H9 (cell line): ENCODE measurements at regions not wholly inside any gene's neighbourhood (a gene's known extent, or its start where the extent isn't known, plus 50 kb on each side); places are given as distances from the start of the nearest gene placed in this dataset.

Source experiments
- DNase-seq: peaks from one replicate; pipeline ENCODE4 v3.0.0-alpha.2; 2017
- H2AFZ ChIP-seq: one replicate; pipeline ENCODE4 v1.6.1; 2013; ENCODE audit warnings: mild to moderate bottlenecking, low read length, control low read depth, moderate library complexity
- H2AK5ac ChIP-seq: 2 replicates; pipeline ENCODE4 v1.6.1; 2013; ENCODE audit warnings: low read length, control low read depth, mixed read lengths; ENCODE audit not compliant: insufficient read length
- H2BK120ac ChIP-seq: one replicate; pipeline ENCODE4 v1.6.1; 2013; ENCODE audit warnings: low read depth, mild to moderate bottlenecking, low read length, control low read depth, inconsistent platforms; ENCODE audit not compliant: poor library complexity, severe bottlenecking
- H2BK12ac ChIP-seq: 2 replicates; pipeline ENCODE4 v1.6.1; 2013; ENCODE audit warnings: low read length, control low read depth, mixed read lengths, low read depth; ENCODE audit not compliant: insufficient read length
- H2BK15ac ChIP-seq: 2 replicates; pipeline ENCODE4 v1.6.1; 2013; ENCODE audit warnings: low read depth, low read length, control low read depth
- H2BK20ac ChIP-seq: one replicate; pipeline ENCODE4 v1.6.1; 2013; ENCODE audit warnings: low read depth, mild to moderate bottlenecking, low read length, control low read depth, inconsistent platforms; ENCODE audit not compliant: poor library complexity, severe bottlenecking
- H2BK5ac ChIP-seq: 2 replicates; pipeline ENCODE4 v1.6.1; 2013; ENCODE audit warnings: low read length, control low read depth, mixed read lengths; ENCODE audit not compliant: insufficient read length
- H3K14ac ChIP-seq: 2 replicates; pipeline ENCODE4 v1.6.1; 2013; ENCODE audit warnings: low read length, control low read depth; ENCODE audit not compliant: insufficient read depth
- H3K18ac ChIP-seq: 2 replicates; pipeline ENCODE4 v1.6.1; 2013; ENCODE audit warnings: low read depth, mild to moderate bottlenecking, mixed read lengths, low read length, control low read depth; ENCODE audit not compliant: insufficient read length
- H3K23ac ChIP-seq: 2 replicates; pipeline ENCODE4 v1.6.1; 2013; ENCODE audit warnings: low read length, control low read depth, mixed read lengths, low read depth; ENCODE audit not compliant: insufficient read length
- H3K23me2 ChIP-seq: 2 replicates; pipeline ENCODE4 v1.6.1; 2013; ENCODE audit warnings: low read depth, mild to moderate bottlenecking, mixed read lengths, low read length, control low read depth; ENCODE audit not compliant: insufficient read length, poor library complexity, severe bottlenecking
- H3K27ac ChIP-seq: 2 replicates; pipeline ENCODE4 v1.5.1; 2013; ENCODE audit warnings: low read length, control low read depth, mixed read lengths, low read depth; ENCODE audit not compliant: insufficient read length
- H3K27me3 ChIP-seq: 2 replicates; pipeline ENCODE4 v1.6.1; 2013; ENCODE audit warnings: low read length, control low read depth, inconsistent platforms; ENCODE audit not compliant: insufficient read depth
- H3K4ac ChIP-seq: 2 replicates; pipeline ENCODE4 v1.6.1; 2013; ENCODE audit warnings: low read depth, mild to moderate bottlenecking, control low read depth, inconsistent platforms, low read length, moderate library complexity
- H3K4me1 ChIP-seq: 2 replicates; pipeline ENCODE4 v1.6.1; 2013; ENCODE audit warnings: low read length, control low read depth, inconsistent platforms; ENCODE audit not compliant: insufficient read depth
- H3K4me2 ChIP-seq: 2 replicates; pipeline ENCODE4 v1.6.1; 2013; ENCODE audit warnings: low read length, control low read depth, mixed read lengths; ENCODE audit not compliant: insufficient read length, insufficient read depth
- H3K56ac ChIP-seq: 2 replicates; pipeline ENCODE4 v1.6.1; 2013; ENCODE audit warnings: low read depth, mild to moderate bottlenecking, mixed read lengths, low read length, control low read depth; ENCODE audit not compliant: insufficient read length
- H3K79me1 ChIP-seq: 2 replicates; pipeline ENCODE4 v1.6.1; 2013; ENCODE audit warnings: low read depth, mild to moderate bottlenecking, moderate library complexity, low read length, control low read depth, inconsistent platforms; ENCODE audit not compliant: insufficient read depth, poor library complexity, severe bottlenecking
- H3K79me2 ChIP-seq: 2 replicates; pipeline ENCODE4 v1.6.1; 2013; ENCODE audit warnings: low read length, control low read depth, inconsistent platforms; ENCODE audit not compliant: insufficient read depth
- H3K9ac ChIP-seq: 2 replicates; pipeline ENCODE4 v1.6.1; 2013; ENCODE audit warnings: low read length, control low read depth, mixed read lengths; ENCODE audit not compliant: insufficient read length; ENCODE audit errors: extremely low read depth
- H3K9me3 ChIP-seq: one replicate; pipeline ENCODE4 v1.6.1; 2013; ENCODE audit warnings: low read depth, low read length, inconsistent platforms; ENCODE audit not compliant: control insufficient read depth
- H3T11ph ChIP-seq: one replicate; pipeline ENCODE4 v1.6.1; 2013; ENCODE audit warnings: mild to moderate bottlenecking, low read length, control low read depth, inconsistent platforms
- H4K20me1 ChIP-seq: one replicate; pipeline ENCODE4 v1.6.1; 2013; ENCODE audit not compliant: control insufficient read depth, insufficient read length, insufficient read depth
- H4K5ac ChIP-seq: 2 replicates; pipeline ENCODE4 v1.6.1; 2013; ENCODE audit warnings: low read depth, mild to moderate bottlenecking, mixed read lengths, low read length, control low read depth; ENCODE audit not compliant: insufficient read length
- H4K8ac ChIP-seq: replicated peaks from 2 replicates; pipeline ENCODE4 v1.6.1; 2013; ENCODE audit warnings: low read length, control low read depth, mixed read lengths, low read depth; ENCODE audit not compliant: insufficient read length
- H4K91ac ChIP-seq: 2 replicates; pipeline ENCODE4 v1.6.1; 2013; ENCODE audit warnings: low read depth, mild to moderate bottlenecking, moderate library complexity, mixed read lengths, low read length, control low read depth; ENCODE audit not compliant: insufficient read length
- H3K27ac Mint-ChIP-seq, 3 experiments: 2 replicates in 2 of 3; 3 replicates in 1 of 3; pipeline ENCODE4 v1.8.0; 2020 to 2021; ENCODE audit warnings: mixed read lengths in 3 of 3, mild to moderate bottlenecking in 1 of 3, moderate library complexity in 1 of 3
- H3K27me3 Mint-ChIP-seq: 2 replicates; pipeline ENCODE4 v1.8.0; 2021; ENCODE audit warnings: low read depth, mild to moderate bottlenecking, moderate library complexity, mixed read lengths
- H3K36me3 Mint-ChIP-seq, 3 experiments: 2 replicates in 2 of 3; 3 replicates in 1 of 3; pipeline ENCODE4 v1.8.0; 2020 to 2021; ENCODE audit warnings: low read depth in 3 of 3, mixed read lengths in 3 of 3; ENCODE audit not compliant: insufficient read depth in 1 of 3
- H3K4me1 Mint-ChIP-seq, 2 experiments: 2 replicates each; pipeline ENCODE4 v1.8.0; 2020; ENCODE audit warnings: mixed read lengths in 2 of 2
- H3K4me3 Mint-ChIP-seq, 2 experiments: 2 replicates in 1 of 2; 3 replicates in 1 of 2; pipeline ENCODE4 v1.8.0; 2020 to 2021; ENCODE audit warnings: mild to moderate bottlenecking in 2 of 2, mixed read lengths in 2 of 2, moderate library complexity in 1 of 2
- H3K9me3 Mint-ChIP-seq, 2 experiments: 2 replicates in 1 of 2; 3 replicates in 1 of 2; pipeline ENCODE4 v1.8.0; 2020; ENCODE audit warnings: mild to moderate bottlenecking in 2 of 2, mixed read lengths in 2 of 2, moderate library complexity in 1 of 2
- CTCF ChIP-seq: fragments of 200-600 bp; sonication (generic); conservative IDR thresholded peaks from 3 replicates; pipeline ENCODE4 v1.8.0; 2021; ENCODE audit warnings: antibody characterized with exemption, mild to moderate bottlenecking
- WGBS: extraction: QIAGEN DNeasy Blood & Tissue Kit; methylation state at CpG from one replicate; pipeline ENCODE4 v1.1.7; 2013; ENCODE audit warnings: missing lambda C conversion rate, low lambda C conversion rate, mixed read lengths; ENCODE audit not compliant: insufficient read length; ENCODE audit errors: extremely low coverage; 5-methylcytosine and 5-hydroxymethylcytosine counted together

DNA sequence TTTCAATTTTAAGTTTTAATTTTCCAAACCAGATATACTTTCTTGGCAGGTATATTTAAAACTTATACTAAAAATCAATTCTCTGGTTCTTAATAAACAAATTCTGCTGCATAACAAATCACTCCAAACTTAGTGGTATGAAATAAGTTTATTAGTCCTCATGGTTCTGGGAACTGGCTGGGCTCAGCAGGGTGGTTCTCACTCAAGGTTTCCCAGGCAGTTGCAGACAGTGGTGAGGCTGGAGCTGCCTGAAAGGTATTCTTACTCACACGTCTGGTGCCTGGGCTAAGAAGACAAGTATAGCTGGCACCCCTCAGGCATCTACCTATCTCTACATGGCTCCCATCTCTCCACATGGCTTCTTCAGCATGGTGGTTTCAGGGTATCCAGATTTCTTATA, 308.2 kb upstream of the CCDC196 start:
- Histone ChIP-seq H3K56ac (no peak overlapping the region), H3T11ph (no peak overlapping the region), H3K4ac (no peak overlapping the region), H3K79me1 (no peaks in the 10 kb centered on the region), H3K27ac (no peak overlapping the region), H2AK5ac (no peak overlapping the region), H3K9me3 (no peaks in the 10 kb centered on the region), H2BK15ac (no peak overlapping the region), H3K4me1 (no peaks in the 10 kb centered on the region), H2BK120ac (no peak overlapping the region), H3K79me2 (no peaks in the 10 kb centered on the region), H4K20me1 (no peaks in the 10 kb centered on the region), H2BK20ac (no peak overlapping the region), H2BK12ac (no peak overlapping the region), H2BK5ac (no peak overlapping the region), H3K23me2 (no peaks in the 10 kb centered on the region), H3K14ac (no peak overlapping the region), H4K5ac (no peak overlapping the region), H2AFZ (no peak overlapping the region), H3K27me3 (no peaks in the 10 kb centered on the region), H3K9ac (no peak overlapping the region), H3K23ac (no peak overlapping the region), H4K8ac (no peak overlapping the region), H4K91ac (no peak overlapping the region), H3K4me2 (no peak overlapping the region), H3K18ac (no peak overlapping the region)
- peaks cover 0 to 4% of the 10 kb centered on the region in 2 experiments; a peak in 3 of 5 replicates for H3K9me3 Mint-ChIP-seq
- no CpG with 5 or more reads among the region's 1 CpG for WGBS
- peaks cover 3% of the 10 kb centered on the region; the same call in 1 of the 2 replicates for H3K27me3 Mint-ChIP-seq
- DNase-seq: no peak
- no peaks in the 10 kb centered on the region for H3K36me3 Mint-ChIP-seq
- H3K4me3 Mint-ChIP-seq: no peak overlapping the region
- H3K27ac Mint-ChIP-seq: no peak overlapping the region
- H3K4me1 Mint-ChIP-seq: peaks cover 3 to 4% of the 10 kb centered on the region in 2 experiments; a peak in 3 of 4 replicates
- TF ChIP-seq CTCF: no peak
